GM12865 (cell line): ENCODE measurements at regions not wholly inside any gene's neighbourhood (a gene's known extent, or its start where the extent isn't known, plus 50 kb on each side); places are given as distances from the start of the nearest gene placed in this dataset.

Experiments
- DNase-seq: peaks from one replicate; pipeline ENCODE4 v3.0.0; 2010; ENCODE audit warnings: low read depth
- H3K4me3 ChIP-seq: 2 replicates; pipeline ENCODE4 v1.5.1; 2011; ENCODE audit warnings: mild to moderate bottlenecking, low read depth, low read length, control low read depth
- TF ChIP-seq, protein P1 (sequence below): IDR thresholded peaks from 2 replicates; pipeline ENCODE4 v1.5.1; 2011; ENCODE audit warnings: low read length, control low read depth, low read depth, inconsistent platforms; ENCODE audit not compliant: insufficient read depth; ENCODE audit errors: missing control alignments

DNA sequence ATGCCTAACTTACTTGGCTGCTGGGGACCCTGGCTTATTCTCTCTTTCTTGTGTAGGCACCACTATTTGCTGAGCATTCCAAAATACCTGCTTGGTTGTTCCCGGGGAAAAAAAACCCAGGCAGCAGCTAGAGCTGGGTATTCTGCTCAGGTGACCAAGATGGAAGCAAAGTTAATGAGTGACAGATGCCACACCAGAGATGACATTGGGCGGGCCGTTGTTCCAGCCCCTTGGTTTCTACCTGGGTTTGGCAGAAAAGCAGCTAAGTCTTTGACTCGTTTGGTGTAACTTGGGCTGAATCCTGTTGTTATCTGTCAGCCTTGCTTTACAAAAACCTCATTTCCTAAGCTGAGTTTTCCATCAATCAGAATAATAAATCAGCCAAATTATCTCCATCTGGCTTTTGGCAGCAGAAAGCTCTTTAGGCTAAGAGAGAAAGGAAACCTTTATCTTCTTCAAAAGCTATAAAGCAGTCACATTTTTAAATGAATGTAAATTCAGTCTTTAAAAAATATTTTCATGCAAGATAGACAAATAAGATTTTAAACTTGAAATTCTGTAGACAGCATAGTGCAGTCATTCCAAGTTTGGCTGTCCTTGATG is 202.0 kb upstream of the GMDS start:
- TF ChIP-seq, protein P1, sequence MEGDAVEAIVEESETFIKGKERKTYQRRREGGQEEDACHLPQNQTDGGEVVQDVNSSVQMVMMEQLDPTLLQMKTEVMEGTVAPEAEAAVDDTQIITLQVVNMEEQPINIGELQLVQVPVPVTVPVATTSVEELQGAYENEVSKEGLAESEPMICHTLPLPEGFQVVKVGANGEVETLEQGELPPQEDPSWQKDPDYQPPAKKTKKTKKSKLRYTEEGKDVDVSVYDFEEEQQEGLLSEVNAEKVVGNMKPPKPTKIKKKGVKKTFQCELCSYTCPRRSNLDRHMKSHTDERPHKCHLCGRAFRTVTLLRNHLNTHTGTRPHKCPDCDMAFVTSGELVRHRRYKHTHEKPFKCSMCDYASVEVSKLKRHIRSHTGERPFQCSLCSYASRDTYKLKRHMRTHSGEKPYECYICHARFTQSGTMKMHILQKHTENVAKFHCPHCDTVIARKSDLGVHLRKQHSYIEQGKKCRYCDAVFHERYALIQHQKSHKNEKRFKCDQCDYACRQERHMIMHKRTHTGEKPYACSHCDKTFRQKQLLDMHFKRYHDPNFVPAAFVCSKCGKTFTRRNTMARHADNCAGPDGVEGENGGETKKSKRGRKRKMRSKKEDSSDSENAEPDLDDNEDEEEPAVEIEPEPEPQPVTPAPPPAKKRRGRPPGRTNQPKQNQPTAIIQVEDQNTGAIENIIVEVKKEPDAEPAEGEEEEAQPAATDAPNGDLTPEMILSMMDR, result no peak
- H3K4me3 ChIP-seq, result no peak overlapping the region
- DNase-seq, result no peak

DNA sequence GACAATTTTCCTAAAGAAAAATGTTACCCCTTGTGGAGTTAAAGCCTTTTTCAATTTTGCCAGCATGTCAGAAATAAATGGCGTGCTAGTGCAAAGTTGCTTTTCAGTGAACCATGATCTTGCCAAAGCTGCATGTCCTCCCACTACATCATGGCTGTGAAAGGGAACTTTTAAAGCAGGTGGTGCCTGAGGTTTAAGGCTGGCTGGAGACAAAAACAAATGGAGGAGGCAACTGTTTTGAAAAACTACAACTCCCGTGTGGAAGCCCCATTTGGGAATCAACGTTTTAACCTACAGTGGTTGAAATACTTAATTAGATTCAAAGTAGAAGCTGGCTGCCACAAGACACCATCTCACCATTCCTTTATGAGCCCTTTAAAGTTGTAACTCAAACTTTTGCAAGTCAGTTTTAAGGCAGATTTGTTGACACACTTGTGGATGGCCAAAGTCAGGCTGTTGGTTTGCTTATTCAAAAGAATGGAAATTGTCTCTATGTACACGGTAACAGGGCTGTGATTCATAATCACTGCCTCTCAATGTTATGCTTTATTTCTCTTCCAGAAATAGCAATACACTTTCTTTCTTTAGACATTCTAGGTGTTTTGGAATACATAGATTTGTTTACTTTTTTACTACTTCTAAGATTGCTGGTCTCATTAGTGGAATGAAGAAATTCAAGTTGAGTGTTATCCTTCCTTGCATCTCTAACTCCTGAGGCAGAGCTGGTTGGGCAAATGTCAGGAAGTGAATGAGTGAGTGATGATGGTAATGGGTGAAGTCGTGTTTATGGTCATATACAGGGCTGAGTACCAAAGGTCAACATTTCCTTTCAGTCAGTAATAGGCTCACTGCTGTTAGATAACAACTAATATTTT is 196.4 kb upstream of the GMDS start:
- TF ChIP-seq, protein P1, result no peak
- no peak overlapping the region for H3K4me3 ChIP-seq
- no peak for DNase-seq

DNA sequence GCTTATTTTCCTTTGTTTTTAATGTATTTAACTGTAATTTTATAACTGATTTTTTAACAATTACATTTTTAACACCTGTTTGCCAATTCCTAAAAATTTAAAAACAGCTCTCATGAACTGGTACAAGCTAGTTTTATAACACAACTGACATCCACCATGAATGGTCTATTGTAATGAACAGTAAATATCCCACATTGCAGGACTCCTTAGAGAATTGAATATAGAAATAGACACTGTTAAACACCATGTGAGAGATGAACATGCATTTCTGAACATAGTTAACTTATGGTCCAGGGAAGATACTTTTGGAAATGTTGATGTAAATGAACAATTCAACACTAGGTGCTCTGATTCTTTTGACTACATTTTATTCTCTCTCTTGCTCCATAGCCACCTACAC is 195.1 kb upstream of the GMDS start:
- no peak for DNase-seq
- no peak overlapping the region for H3K4me3 ChIP-seq
- TF ChIP-seq, protein P1, result no peak

DNA sequence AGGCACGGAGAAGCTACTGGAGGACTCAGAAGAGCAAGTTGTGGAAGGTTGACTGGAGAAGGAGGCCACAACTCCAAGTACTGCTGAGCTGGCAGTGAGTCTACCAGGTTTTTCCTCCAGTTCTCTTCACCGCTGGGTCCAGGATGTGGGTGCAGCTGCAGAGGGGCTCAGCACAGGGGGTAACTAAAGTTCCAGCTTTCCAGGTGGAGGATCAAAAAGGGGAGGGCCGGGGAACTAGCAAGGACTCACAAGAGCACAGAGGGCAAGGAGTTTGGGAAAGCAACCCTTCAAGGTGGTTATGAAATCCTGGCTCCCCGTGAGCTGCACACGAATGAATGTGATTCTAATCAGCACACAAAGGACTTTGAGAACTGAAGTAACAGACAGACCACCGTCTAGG is 194.2 kb upstream of the GMDS start:
- DNase-seq, result no peak
- no peak overlapping the region for H3K4me3 ChIP-seq
- TF ChIP-seq, protein P1, result no peak

DNA sequence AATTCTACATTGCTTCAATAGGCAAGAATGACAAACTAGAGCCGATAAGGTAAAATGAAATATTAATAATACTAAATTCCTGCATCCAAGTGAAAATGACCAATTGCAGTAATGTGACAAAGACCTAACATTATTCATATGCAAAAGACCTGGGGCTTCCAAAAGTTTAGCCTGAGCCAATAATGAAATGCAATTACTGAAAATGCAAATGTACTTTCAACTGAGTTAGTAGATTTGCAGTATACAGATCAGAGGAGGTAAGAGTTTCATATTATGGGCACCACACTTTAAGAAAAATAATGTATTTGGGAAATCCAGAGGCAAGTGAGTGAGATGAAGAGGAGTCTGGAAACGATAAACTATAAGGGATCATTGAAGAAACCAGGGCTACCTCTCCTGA is 193.7 kb upstream of the GMDS start:
- DNase-seq, result no peak
- TF ChIP-seq, protein P1, result no peak
- no peak overlapping the region for H3K4me3 ChIP-seq

DNA sequence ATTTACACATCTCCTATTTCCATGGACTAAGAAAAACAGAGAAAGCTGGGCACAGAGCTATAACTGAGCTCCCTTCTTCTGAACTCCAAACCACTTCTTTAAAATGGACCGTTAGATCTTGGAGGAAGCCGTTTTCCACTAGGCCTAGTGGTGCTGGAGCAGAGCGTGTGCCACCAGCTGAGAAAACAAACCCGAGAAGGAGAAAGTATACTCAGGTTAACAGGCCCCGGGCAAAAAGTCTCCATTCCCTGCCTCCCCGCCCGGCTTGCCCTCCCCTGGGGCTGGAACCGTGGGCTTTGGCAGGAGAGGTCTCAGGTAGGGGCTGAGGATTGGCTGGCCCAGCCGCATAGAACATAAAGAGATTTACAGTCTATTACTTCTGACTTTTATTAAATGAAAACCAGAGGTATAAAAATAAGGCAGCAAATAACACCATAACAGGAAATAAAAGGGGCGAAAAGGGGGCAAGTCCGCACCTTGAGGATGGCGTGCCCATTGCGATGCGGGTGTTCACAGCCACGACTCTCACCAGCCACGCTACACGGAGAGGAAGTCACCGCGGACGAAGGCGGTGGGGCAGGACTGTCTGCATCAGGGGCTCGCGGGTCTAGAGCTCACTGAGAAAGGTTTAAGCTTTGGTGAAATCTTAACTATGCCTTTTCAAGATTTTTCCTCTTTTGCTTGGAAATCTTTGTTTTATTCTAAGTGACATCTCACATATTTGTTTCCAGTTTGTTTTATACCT is 191.2 kb upstream of the GMDS start:
- no peak overlapping the region for H3K4me3 ChIP-seq
- DNase-seq, result no peak
- TF ChIP-seq, protein P1, result no peak
